ENCODE measurements at regions not wholly inside any gene's neighbourhood (a gene's known extent, or its start where the extent isn't known, plus 50 kb on each side); places are given as distances from the start of the nearest gene placed in this dataset.

DNA sequence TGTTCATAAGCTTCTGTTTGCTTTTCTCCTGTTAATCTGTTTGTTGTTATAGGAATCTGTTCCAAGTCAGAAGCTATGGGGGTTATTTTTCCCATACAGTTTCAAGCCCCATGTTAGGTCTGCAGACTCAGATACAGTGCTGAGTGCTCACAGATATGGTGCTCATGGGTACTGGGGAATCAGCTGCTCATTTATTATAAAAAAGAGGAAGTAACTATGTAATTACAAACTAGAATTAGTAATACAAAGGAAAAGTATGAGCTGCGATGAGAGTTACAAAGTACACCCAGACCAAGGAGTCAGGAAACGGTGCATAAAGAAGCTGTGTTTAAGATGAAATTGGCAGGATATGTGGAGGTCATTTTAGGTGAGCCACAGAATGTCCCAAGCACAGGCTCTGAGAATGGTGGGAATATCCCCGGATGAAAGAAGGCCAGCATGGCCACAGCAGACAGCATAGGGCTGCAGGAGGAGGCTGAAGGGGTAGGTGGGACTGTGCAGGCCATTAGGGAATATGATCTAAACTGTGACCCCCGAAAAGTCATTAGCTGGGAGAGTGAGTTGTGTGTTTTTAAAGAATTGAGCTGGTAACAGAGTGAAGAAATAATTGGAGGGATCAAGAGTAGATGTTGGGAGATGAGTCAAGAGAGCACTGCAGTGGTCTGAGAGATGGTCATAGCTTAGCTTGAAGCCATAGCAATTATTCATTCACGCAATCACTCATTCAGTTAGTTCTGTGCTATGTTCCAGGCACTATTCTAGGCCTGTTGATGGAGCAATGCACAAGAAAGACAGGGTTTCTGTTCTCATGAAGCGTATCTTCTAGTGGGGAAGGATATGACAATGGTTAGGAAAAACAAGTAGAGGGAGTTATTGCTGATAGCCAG is 177.4 kb upstream of the UBL3 start:
- TF ChIP-seq, protein P1, sequence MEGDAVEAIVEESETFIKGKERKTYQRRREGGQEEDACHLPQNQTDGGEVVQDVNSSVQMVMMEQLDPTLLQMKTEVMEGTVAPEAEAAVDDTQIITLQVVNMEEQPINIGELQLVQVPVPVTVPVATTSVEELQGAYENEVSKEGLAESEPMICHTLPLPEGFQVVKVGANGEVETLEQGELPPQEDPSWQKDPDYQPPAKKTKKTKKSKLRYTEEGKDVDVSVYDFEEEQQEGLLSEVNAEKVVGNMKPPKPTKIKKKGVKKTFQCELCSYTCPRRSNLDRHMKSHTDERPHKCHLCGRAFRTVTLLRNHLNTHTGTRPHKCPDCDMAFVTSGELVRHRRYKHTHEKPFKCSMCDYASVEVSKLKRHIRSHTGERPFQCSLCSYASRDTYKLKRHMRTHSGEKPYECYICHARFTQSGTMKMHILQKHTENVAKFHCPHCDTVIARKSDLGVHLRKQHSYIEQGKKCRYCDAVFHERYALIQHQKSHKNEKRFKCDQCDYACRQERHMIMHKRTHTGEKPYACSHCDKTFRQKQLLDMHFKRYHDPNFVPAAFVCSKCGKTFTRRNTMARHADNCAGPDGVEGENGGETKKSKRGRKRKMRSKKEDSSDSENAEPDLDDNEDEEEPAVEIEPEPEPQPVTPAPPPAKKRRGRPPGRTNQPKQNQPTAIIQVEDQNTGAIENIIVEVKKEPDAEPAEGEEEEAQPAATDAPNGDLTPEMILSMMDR (IDR thresholded peaks at IDR 0.05 in 4 of 5, conservative IDR thresholded peaks at IDR 0.05 in 1 of 5), result no peak
- TF ChIP-seq POLR2A (IDR thresholded peaks at IDR 0.05), result no peak

All from gastrocnemius medialis (tissue), 4 donors.